ENCODE measurements at regions not wholly inside any gene's neighbourhood (a gene's known extent, or its start where the extent isn't known, plus 50 kb on each side); places are given as distances from the start of the nearest gene placed in this dataset.

DNA sequence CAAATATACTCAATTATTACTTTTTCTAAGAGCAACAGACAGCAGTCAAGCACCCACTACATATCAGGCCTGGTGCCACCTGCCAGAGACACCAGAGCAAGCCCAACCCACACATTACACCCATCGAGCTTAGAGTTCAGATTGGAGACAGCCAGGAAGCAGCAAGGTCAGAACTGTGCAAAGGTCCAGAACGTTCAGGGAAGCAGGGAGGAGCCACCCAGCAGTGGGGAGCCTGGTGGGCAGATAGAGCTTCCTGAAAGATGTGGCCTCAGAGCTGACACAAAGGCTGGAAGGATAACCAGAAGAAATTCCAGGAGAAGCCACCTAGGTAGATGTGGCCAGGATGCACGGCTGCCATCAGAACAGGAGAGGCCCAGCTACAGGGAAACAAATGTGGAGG, 440.5 kb upstream of the ID2 start:
- DNase-seq = peak; percentile 38
- TF ChIP-seq, protein P1, sequence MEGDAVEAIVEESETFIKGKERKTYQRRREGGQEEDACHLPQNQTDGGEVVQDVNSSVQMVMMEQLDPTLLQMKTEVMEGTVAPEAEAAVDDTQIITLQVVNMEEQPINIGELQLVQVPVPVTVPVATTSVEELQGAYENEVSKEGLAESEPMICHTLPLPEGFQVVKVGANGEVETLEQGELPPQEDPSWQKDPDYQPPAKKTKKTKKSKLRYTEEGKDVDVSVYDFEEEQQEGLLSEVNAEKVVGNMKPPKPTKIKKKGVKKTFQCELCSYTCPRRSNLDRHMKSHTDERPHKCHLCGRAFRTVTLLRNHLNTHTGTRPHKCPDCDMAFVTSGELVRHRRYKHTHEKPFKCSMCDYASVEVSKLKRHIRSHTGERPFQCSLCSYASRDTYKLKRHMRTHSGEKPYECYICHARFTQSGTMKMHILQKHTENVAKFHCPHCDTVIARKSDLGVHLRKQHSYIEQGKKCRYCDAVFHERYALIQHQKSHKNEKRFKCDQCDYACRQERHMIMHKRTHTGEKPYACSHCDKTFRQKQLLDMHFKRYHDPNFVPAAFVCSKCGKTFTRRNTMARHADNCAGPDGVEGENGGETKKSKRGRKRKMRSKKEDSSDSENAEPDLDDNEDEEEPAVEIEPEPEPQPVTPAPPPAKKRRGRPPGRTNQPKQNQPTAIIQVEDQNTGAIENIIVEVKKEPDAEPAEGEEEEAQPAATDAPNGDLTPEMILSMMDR (conservative IDR thresholded peaks at IDR 0.05) = no peak
- H3K9me3 ChIP-seq (ENCODE audit: control insufficient read depth, low read length) = peaks cover 14% of the 10 kb centered on the region
- no peaks in the 10 kb centered on the region for H3K27me3 ChIP-seq (ENCODE audit: control insufficient read depth, insufficient read depth, low read length, poor library complexity, severe bottlenecking)
- peaks cover 19% of the 10 kb centered on the region for H3K9me3 Mint-ChIP-seq
- no peak overlapping the region for H3K4me3 Mint-ChIP-seq
- H3K36me3 ChIP-seq (ENCODE audit: control insufficient read depth, insufficient read depth, low read length) = no peaks in the 10 kb centered on the region
- H3K4me1 ChIP-seq (ENCODE audit: control insufficient read depth, insufficient read depth, low read length) = no peaks in the 10 kb centered on the region
- no peak overlapping the region for H3K4me3 ChIP-seq (ENCODE audit: low read length)
- no peak overlapping the region for H3K27ac ChIP-seq (ENCODE audit: low read depth, low read length)
- peaks cover 9% of the 10 kb centered on the region for H3K36me3 Mint-ChIP-seq (ENCODE audit: low read depth)
- H3K4me1 Mint-ChIP-seq = peaks cover 8% of the 10 kb centered on the region
- 75 to 89% methylated on average over 3 of the region's 3 CpGs for WGBS, 2 experiments (ENCODE audit: insufficient coverage in 1 of 2, insufficient read length in 1 of 2)
- H3K9ac ChIP-seq (ENCODE audit: extremely low read depth, low read length, poor library complexity, severe bottlenecking) = no peak overlapping the region
- peaks cover 2% of the 10 kb centered on the region for H3K27me3 Mint-ChIP-seq (ENCODE audit: insufficient read depth)
- no peak overlapping the region for H3K27ac Mint-ChIP-seq

DNA sequence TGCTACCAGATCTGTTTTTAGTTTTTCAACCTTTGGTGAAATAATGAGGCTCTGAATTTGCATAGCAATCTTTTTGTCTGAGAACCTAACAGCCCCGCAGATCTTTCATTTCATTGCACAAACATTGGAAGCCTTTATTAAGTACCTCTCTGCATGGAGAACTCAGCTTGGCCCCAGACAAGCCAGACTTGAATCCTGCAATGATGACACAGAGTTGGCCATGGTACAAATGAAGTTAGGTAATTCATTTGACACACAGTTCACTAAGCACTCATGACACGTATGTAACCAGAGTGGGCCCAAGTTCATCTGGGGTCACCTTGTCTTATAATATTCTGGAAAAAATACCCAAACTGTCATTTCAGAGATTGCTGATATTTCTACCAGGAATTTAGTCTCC, 439.1 kb upstream of the ID2 start:
- 99 to 100% methylated on average over 1 to 2 of the region's 2 CpGs for WGBS, 2 experiments (ENCODE audit: insufficient coverage in 1 of 2, insufficient read length in 1 of 2)
- no peak overlapping the region for H3K4me3 Mint-ChIP-seq
- DNase-seq = peak; percentile 1

DNA sequence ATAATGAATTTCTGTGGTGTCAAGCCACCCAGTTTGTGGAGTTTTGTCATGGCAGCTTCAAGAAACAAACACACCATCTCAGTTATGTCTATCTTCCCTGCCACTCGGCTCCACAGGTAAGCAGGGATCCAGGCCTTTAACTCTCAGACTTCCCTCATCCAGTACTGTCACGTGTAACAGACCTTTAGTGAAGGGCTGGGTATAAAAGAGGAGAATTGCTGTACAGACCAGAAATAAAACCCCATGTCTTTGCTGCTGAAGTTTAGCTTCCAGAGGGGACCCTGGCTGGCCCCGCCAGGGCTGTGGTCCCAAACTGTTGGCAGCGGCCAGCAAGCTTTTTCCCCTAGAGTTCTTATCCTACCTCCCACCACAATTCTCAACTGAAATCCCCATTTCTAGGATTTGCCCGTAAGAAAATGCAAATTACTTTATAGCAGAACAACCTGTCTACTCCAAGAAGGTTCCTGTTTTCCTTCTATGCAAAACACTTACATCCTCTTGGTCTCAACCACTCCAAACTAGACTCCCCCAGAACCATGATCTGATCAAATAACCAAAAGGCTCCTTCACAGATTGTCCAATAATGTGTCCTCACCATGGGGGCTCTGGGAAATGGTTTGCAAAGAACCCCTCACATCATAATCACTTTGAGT, 438.0 kb upstream of the ID2 start:
- H3K9ac ChIP-seq (ENCODE audit: extremely low read depth, low read length, poor library complexity, severe bottlenecking) = no peak overlapping the region
- peaks cover 9% of the 10 kb centered on the region for H3K36me3 Mint-ChIP-seq (ENCODE audit: low read depth)
- no peak overlapping the region for H3K27ac Mint-ChIP-seq
- H3K27me3 Mint-ChIP-seq (ENCODE audit: insufficient read depth) = no peaks in the 10 kb centered on the region
- H3K27ac ChIP-seq (ENCODE audit: low read depth, low read length) = no peak overlapping the region
- no peak overlapping the region for H3K4me3 Mint-ChIP-seq
- H3K9me3 Mint-ChIP-seq = peaks cover 22% of the 10 kb centered on the region
- H3K9me3 ChIP-seq (ENCODE audit: control insufficient read depth, low read length) = peaks cover 23% of the 10 kb centered on the region
- TF ChIP-seq, protein P1 (conservative IDR thresholded peaks at IDR 0.05) = no peak
- no peak for DNase-seq
- no peaks in the 10 kb centered on the region for H3K4me1 ChIP-seq (ENCODE audit: control insufficient read depth, insufficient read depth, low read length)
- no peaks in the 10 kb centered on the region for H3K27me3 ChIP-seq (ENCODE audit: control insufficient read depth, insufficient read depth, low read length, poor library complexity, severe bottlenecking)
- H3K4me1 Mint-ChIP-seq = peaks cover 20% of the 10 kb centered on the region
- no peaks in the 10 kb centered on the region for H3K36me3 ChIP-seq (ENCODE audit: control insufficient read depth, insufficient read depth, low read length)
- no peak overlapping the region for H3K4me3 ChIP-seq (ENCODE audit: low read length)
- WGBS, 2 experiments (ENCODE audit: insufficient coverage in 1 of 2, insufficient read length in 1 of 2) = 96 to 100% methylated on average over 2 to 5 of the region's 5 CpGs

More for the DNA sequence above, 439.1 kb upstream of the ID2 start:
- Histone ChIP-seq H3K27me3 (ENCODE audit: control insufficient read depth, insufficient read depth, low read length, poor library complexity, severe bottlenecking) (no peaks in the 10 kb centered on the region), H3K9ac (ENCODE audit: extremely low read depth, low read length, poor library complexity, severe bottlenecking) (no peak overlapping the region), H3K9me3 (ENCODE audit: control insufficient read depth, low read length) (peaks cover 17% of the 10 kb centered on the region), H3K4me3 (ENCODE audit: low read length) (no peak overlapping the region), H3K27ac (ENCODE audit: low read depth, low read length) (no peak overlapping the region), H3K4me1 (ENCODE audit: control insufficient read depth, insufficient read depth, low read length) (no peaks in the 10 kb centered on the region), H3K36me3 (ENCODE audit: control insufficient read depth, insufficient read depth, low read length) (no peaks in the 10 kb centered on the region)
- TF ChIP-seq, protein P1 (conservative IDR thresholded peaks at IDR 0.05) = no peak
- Mint-ChIP-seq H3K9me3 (peaks cover 22% of the 10 kb centered on the region), H3K27ac (no peak overlapping the region), H3K27me3 (ENCODE audit: insufficient read depth) (no peaks in the 10 kb centered on the region), H3K4me1 (peaks cover 19% of the 10 kb centered on the region), H3K36me3 (ENCODE audit: low read depth) (peaks cover 9% of the 10 kb centered on the region)

All from endodermal cell (in vitro differentiated cells).